Left hindlimb (tissue), 1 donor: ENCODE measurements at regions not wholly inside any gene's neighbourhood (a gene's known extent, or its start where the extent isn't known, plus 50 kb on each side); places are given as distances from the start of the nearest gene placed in this dataset.
A peak's percentile ranks its signal among the peaks of the same experiment; 100 is the strongest.

Experiments used
- DNase-seq: peaks from one replicate; pipeline ENCODE4 v3.0.0-alpha.2; 2018

DNA sequence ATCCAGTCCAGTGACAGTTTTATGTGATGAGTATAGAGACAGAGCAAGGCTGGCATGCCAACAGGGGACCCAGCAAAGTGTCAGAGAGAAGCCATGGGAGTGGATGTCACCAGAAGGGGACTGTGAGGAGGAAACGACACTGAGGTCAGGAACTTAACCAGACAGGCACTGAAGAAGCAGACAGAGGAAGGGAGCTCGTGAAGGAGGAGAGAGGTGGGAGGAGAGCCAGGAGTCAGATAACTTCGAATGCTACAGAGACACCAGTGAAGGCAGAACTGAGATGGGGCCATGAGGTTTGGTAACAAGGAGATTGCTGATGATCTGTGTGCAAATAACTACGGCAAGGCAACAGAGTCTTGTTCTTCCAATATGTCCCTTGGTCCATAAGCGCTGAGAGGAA is 211.1 kb upstream of the FOXA2 start:
- no peak for DNase-seq

DNA sequence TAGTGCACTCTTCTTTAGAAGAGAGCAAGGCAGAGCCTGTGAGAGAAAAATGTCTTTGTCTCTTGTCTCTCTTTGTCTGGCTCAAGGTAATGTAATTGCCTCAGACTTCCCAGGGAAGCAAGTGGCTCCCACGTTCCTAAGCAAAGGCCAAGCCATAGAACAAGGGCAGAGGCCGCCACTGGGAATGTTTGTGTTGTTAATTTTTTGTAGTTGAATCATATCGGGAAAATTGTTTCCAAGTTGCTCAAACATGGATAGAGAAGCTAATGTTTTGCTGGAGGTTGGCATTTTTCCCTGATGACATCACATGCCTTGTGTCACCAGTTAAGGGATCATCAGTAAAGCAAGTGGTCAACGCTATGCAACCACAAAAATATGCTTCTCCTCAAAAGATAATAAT is 211.5 kb upstream of the FOXA2 start:
- DNase-seq = peak; percentile 55

DNA sequence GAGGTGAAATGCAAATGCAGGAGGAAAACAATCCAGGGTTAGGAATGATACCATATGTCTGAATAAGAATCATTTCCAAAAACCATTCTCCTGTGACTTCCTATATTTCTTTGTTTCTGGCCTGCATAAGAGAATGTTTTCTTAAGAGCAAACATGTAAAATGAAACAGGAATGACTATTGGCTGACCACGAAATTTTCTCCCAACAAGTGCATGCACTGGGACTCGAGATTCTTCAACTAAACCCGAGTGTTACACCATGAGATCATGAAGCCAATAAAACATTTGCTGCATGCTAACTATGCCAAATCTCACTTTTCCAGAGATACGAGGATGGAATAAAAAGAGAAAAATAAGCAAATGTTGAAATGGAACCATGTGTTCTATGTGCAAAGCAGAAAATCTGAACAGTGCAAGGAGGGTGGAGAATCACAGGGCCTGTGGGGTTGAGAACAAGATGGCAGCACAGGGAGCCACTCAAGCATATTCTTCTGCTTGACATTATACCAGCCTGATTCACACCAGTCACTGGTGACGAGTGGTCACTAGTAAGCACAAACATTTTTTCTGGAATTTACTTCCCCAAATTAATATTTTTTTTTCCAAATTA is 212.2 kb upstream of the FOXA2 start:
- no peak for DNase-seq

DNA sequence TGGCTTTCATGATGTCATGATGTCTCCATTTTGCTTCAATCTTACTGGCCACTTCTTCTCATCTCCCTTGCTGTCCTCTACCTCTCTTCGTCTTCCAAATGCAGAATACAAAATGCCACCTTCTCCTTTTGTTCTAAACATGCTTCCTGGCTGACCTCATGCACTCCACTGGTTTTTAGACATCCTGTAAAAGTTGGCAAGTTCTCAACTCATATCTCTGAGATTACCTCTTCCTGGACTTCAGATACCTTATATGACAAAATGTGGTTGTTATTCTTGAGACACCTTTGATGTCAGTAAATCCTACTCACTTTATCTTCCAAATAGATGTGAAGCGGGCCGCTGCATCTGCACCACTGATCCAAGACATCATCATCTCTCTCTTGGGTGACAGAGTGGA is 212.7 kb upstream of the FOXA2 start:
- DNase-seq = no peak

DNA sequence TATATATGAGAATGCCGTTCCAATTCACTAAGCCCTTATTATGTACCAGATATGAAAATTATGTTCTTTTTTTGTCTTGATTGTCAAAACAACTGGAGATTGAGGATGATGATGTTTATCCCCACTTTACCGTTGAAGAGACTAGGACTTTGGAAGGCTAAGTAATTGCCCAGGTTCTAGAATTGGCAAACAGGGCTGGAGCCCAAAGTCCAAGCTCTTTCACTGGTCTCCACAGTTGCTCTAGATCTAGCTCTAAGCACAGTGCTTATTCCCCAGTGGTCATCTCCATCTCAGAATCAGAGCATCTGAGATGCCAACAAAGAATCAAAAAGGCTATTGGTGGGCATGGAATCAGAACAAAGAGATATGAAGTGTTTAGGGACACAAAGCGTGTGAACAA is 215.3 kb upstream of the FOXA2 start:
- no peak for DNase-seq

DNA sequence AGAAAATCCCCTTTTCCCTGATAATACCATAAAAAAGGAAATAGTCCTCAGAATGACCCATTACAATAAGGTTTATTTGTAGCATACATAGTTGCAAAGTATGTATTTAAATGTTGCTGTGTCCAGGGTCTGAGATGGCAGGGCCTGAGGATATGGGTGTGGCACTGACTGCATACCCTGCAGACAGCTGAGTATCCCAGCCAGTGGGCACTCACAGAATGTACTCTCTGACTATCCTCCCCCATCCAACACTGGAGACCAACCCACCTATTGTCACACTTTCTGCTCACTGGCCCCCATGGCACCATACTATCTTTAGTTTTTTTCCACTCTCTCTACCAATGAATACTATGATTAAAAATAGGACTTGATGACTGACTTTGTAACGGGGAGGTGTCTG is 215.8 kb upstream of the FOXA2 start:
- DNase-seq = no peak

DNA sequence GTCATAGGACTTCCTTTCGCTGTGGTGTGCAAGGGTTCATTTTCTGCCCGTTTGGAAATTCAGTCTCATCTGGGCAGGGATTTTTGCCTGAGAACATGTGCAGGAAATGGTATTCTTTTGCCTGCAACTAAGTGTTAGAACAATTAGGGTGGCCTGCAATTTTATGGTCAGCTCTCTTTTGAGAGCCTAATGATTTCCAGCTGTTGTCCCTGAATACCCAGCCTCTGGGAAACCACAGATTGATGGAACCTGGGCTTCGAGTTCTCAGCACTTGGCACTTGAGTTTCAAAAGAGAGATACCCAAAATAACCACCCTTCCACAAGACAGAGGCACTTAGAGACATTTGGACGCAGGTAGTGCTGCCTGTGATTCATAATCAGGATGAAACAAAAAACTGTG is 217.2 kb upstream of the FOXA2 start:
- no peak for DNase-seq

DNA sequence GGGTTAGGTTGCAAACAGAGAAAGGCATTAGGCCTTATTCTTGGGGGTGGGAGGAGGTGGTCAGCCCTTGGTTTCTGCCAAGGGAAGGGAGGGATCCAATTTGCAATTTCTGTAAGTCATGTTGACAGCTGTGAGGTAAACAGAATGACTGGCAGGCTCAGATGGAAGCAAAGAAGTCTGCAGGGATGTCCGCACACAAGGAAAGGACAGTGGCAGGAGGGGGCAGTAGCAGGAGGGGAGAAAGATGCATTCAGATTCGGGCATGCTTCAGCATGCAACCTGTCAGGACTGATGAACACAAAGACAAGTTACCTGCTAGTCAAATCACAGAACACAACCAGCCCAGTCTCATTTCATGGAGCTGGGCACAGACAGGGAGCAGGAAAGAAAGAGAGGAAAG is 217.9 kb upstream of the FOXA2 start:
- DNase-seq = no peak

DNA sequence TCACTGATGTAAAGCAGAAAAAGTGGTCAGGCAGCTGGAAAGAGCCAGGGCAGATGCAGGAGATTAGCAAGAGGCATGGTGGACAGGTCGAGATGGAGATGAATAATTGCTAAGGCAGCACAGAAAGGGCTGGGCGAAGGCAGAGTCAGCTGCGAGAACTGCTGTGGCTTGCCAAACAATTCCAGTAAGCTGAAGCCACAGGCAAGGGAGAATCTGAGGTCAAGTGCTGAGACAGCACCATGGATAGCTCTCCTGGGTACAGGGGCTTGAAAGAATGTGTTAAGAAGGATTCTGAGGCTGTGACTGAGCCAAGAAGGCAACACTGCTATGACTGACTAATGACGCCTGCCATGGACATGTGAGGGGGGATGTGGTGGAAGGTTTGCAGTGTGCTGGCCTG is 220.8 kb upstream of the FOXA2 start:
- peak; percentile 75 for DNase-seq

DNA sequence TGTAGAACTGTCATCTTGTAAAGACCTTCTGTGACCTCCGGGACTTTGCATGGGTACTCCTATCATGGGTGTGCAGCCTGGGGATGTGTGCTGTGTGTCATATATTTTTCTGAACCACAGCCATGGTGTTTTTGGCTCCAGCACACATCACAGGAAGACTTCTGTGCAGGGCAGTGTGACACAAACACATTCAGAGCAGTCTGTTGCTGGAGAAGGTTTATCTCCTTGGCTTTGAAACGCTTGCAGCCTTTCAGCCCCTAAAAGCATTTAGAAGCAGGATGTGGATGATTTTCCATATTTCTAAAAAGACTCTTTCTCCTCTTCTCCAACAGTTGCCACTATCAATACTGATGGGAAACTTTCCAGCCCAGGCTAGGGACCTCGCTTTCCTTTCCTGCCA is 221.6 kb upstream of the FOXA2 start:
- no peak for DNase-seq

DNA sequence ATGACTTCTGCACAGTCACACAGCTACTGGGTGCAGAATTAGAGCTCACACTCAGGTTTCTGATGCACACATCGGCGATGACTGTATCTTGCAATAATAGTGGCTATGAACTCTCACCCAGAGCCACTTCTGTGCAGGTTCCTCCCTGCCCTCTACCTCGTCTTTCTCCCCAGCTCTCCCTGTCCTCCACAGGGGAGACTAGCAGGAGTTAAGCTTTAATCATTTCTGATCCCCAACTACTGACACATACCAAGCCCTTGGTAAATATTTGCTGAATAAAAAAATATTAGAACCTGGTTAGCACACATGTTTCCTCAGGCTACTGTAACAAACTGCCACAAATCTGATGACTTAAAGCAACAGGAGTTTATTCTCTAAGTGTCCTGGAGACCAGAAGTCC is 222.7 kb upstream of the FOXA2 start:
- DNase-seq = no peak

DNA sequence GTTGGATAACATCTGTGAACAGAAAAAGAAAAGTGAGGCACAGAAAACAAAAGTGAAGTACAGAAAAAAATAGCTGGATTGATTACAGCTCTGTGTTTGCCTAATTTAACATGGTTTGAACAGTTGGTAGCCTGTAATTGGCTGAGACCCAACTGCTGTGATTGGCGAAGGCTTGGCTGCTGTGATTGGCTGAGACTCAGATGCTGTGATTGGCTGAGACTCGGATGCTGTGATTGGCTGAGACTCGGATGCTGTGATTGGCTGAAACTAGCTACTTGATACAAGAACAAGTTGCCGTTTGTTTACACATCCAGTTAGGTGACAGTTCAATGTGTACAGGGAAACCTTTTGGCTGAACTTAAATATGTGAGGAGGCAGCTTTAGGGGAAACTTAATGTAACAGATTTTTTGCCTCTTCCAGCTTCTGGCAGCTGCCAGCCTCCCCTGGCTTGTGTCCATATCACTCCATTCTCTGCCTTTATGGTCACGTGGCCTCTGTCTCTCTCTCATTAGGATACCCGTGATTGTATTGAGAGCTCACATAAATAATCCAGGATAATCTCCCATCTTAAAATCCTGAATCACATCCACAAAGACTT is 223.4 kb upstream of the FOXA2 start:
- peak; percentile 27 for DNase-seq

DNA sequence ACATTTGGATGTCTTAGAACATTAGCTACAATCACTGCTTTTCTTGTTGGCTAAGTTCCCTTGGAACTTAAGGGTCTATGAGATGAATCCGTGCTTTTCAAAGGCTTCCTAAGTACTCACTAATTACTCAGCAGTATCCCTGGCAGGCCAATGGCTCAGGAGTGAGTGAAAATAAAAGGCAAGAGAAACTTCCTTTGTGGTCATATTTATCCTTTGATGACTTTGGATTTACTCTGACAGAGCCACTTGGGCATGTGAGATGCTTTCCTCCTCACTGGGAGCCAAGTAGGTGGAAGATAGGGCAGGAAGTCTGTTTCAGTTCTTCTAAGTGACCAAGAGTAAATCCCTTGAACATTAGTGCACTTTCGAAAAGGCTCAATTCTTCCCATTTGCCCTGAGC is 224.3 kb upstream of the FOXA2 start:
- DNase-seq = no peak

DNA sequence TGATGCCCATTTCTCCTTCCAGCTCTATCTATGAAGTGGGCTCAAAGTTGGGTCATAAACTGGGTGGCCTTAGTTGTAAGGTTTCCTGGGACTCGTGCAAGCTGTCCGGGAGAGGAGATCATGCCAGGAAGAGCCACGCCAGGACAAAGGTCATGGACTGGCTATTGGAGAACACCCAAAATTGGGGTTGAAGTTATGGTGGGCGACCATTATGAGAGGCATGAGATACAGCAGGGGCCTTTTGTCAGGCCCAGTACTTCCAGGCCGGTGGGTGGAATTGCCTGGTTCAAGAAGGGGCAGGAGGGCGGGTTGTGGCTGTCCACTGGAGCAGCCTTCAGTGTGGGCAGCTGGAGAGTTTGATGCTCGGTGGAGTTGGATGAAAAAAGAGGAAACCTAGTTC is 225.1 kb upstream of the SSTR4 start:
- peak; percentile 24 for DNase-seq

DNA sequence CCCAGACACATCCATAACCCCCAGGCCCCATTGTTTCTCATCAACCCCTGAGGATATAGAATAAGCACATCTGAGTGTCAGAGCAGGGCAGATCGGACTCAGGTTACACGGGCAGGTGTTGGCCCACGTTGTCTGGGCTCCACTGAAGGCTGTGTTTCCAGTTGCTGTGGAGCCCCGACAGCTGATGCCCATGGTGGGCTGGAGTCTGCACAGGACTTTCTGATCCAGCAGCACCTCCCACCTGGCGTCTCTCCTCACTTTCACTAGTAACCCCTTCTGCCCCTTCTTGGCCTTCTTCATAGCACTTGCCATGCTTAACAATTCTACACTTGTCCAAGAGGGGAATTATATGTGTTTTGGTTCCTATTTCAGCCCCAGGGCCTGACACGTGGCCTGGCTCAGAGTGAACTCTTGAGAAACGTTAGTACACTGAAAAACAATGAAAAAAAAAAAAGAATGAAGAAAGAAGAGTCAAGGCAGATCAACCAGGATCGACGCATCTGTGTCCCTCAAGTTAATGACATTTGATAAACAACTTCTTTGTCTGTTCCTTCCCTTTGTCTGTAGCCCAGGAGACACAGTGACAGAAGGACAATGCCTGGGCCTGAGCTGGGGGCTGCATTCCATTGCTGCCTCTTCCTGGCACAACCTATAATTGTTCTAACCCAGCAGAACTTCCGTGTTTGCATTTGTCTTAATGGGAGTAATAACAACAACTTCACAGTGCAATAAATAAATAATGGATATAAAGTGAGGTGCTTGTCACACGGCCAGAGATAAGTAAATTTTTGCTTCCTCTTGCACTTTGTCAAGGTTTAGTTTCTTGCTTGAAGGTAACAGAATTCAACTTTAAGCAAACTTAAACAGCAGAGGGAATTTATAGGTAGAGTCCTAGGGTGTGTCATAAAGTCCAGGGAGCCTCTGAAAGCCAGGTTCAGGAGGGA is 224.2 kb upstream of the SSTR4 start:
- peak; percentile 50 for DNase-seq

DNA sequence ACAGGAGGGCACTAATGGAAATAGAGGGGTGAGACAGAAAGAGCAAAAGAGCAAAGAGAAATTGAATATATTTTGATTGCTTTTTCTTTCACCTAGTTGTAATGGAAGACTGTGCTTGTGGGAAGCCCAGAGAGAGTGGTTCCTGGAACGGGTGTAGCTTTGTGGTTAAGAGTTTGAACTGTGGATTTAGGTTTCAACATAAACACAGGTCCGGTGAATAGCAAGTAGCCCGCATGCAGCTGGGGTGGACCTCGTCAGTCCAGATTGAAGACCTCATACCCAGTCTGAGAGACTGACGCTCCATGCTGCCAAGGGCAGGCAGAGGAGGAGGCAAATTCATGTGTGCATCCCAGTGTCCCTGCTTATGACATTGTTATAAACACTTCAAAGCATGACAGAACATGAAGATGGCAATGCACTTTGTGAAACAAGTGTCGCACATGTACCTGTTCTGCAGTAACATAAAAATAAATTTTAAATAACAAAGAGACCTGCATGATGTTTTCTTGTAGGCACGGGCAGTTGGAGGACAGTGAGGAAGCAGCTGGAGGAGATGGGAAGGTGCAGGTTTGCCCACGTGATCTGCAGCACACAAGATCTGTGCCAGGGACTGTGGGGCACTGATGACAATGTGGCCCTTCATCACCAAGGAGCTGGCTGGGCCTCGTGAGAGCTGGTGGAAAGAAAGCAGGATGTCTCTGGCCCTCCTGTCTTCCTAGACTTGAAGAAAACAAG is 220.5 kb upstream of the SSTR4 start:
- DNase-seq = peak; percentile 50

DNA sequence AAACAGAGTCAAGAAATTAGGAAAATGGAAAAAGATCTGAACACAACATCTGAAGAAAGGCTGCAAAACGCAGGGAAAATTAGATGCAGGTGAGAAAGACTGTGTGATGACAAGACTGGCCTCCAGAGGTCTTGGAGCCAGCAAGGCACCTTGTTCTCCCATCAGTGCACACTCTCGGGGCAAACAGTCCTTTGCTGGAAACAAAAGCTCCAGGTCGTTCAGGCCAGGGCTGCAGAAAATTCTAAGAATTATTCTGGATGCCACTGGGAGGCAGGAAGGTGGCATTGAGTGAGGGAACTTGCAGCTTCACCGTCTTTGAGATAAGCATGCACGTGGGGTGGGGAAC is 219.9 kb upstream of the SSTR4 start:
- DNase-seq = no peak

DNA sequence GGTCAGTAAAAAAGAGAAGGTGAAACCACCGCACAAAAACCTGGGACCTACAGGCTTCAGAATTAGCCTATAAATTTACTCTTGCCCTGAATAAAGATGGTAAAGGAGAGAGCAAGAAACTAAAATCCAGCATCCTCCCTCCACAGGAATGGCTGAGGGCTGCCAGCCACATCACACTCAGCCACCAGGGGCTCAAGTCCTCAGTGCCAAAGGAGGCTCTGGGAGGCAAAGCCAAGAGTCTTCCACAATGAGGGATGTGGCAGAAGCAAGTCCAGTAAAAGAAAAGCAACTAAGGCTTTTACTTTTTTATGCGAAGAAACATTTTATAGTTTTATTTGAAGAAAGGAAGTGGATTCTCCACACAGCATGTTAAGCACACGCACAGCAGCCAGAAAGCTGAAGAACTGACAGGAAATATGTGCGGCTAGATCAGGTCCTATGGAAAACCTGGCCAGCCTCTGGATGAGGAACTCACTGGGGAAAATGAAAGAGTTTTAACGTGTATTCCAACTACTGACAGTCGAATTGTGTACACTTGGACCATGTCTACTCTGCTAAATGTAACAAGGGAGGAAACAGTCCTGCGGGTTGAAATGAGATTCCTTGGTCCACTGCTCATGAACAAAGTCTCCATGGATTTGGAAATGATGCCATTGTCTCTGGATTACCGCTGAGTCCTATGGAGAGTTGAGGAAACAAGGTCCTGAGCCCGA is 219.4 kb upstream of the SSTR4 start:
- DNase-seq = peak; percentile 58

DNA sequence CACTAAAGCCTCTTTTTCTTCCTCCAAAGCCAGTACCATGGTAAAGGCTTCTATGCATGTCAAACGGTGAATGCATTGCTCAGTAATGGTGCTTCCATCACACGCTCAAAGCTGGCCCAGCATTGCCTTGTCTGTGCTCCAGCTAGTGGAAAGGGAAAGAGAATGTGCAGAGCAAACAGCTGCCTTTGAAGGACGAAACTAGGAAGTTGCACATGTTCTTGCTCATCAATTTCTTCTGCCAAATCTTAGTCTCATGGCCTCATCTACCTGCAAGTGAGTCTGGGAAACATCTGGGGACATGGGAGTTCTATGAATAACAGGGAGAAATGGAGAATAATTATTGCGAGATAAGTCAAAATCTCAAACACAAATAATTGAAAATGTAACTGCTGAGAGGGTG is 216.5 kb upstream of the SSTR4 start:
- DNase-seq = no peak

DNA sequence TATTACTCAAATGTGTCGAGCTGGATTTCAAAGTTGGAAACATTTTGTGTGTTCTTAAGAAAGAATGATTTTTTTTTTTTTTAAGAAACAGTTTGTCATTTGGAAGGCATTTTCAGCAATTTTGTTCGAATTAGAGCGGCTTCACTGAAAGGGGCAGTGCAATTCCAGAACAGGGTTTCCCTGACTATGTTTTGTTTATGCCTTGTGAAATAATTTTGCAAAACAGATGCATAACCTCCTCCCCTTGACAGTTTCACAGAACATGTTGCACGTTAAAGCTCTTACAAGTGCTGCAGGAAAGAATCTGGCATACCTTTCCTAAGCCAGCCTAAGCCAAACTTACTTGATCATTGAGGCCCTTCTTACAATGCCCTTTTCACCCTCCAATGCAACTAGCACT is 216.0 kb upstream of the SSTR4 start:
- no peak for DNase-seq

DNA sequence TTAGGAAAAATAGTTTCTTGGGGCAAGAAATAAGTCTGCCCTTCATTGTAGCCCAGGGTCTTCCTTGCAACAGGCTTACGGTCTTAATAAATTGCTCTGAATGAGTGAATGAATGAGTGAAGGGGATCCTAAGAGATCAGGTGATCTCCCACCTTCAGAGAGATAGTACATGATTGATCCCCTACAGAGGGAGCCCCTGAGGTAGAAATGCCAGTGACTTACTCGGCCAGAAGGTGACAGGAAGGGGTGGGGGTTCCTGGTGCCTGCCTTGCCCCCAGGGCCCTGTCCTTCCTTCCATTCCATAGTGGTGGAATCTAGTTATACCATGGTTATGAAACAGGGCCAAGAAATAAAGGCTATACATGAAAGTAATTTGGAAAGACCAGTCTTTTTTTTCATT is 215.3 kb upstream of the SSTR4 start:
- DNase-seq = no peak

DNA sequence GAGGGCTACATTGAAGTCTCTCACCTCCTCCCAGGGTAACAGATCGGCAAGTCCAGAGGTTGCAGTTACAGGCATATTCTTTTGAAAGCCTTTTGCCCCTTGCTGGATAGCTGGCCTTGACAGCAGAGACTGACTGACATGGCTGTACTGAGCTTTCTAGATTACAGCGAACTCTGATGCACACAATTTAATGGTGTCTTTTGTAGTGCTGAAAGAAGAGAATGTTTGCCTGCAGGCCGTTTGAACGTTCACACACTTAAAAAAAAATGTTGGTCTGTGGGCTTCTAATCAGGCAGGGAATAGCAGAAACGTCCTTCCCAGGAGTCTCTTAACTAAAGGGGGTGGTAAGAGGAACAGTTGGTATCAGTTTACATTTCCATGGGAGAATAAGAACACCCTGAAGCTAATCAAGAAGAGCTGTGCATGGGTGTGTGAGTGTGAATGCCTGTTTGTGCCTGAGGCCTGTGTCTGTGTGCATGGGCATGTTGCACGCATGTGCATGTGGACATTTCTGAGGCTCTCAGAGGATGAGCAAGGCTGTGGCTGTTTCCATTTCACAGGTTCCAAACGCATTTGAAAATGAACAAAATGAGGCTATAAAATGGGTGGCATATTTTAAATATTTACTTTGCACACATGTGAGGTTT is 213.9 kb upstream of the SSTR4 start:
- DNase-seq = no peak
